Type B pancreatic cell (in vitro differentiated cells): ENCODE measurements at regions not wholly inside any gene's neighbourhood (a gene's known extent, or its start where the extent isn't known, plus 50 kb on each side); places are given as distances from the start of the nearest gene placed in this dataset.

Source experiments
- DNase-seq: peaks from one replicate; pipeline ENCODE4 v3.0.0; 2021; ENCODE audit warnings: mixed read lengths; ENCODE audit not compliant: unreplicated experiment; ENCODE audit errors: extremely low spot score
- H3K27ac Mint-ChIP-seq: 2 replicates; pipeline ENCODE4 v1.8.0; 2021; ENCODE audit warnings: mild to moderate bottlenecking, mixed read lengths
- H3K27me3 Mint-ChIP-seq: 2 replicates; pipeline ENCODE4 v1.8.0; 2021; ENCODE audit warnings: mixed read lengths
- H3K36me3 Mint-ChIP-seq: 2 replicates; pipeline ENCODE4 v1.8.0; 2021; ENCODE audit warnings: mixed read lengths
- H3K4me1 Mint-ChIP-seq: one replicate; pipeline ENCODE4 v1.8.0; 2021; ENCODE audit warnings: mixed read lengths; ENCODE audit not compliant: unreplicated experiment
- H3K4me3 Mint-ChIP-seq: 2 replicates; pipeline ENCODE4 v1.8.0; 2021; ENCODE audit warnings: mild to moderate bottlenecking, mixed read lengths
- H3K9me3 Mint-ChIP-seq: 2 replicates; pipeline ENCODE4 v1.8.0; 2021; ENCODE audit warnings: mixed read lengths
- CTCF ChIP-seq: fragments of 200-600 bp; sonication (generic); conservative IDR thresholded peaks from 2 replicates; pipeline ENCODE4 v1.5.0; 2021; ENCODE audit warnings: antibody characterized with exemption, mild to moderate bottlenecking

- Mint-ChIP-seq H3K27ac (no peak overlapping the region), H3K9me3 (peaks cover under 1% of the 10 kb centered on the region), H3K27me3 (no peaks in the 10 kb centered on the region), H3K4me3 (no peak overlapping the region), H3K36me3 (no peaks in the 10 kb centered on the region), H3K4me1 (no peaks in the 10 kb centered on the region)
- DNase-seq: no peak
- TF ChIP-seq CTCF: no peak
These were observed 550.6 kb upstream of the SEMA3D start for GRCh38 chr7:85737426-85737825.

GRCh38 chr7:85736085-85736484 lies 549.2 kb upstream of the SEMA3D start:
- peaks cover 5% of the 10 kb centered on the region for H3K9me3 Mint-ChIP-seq
- H3K27ac Mint-ChIP-seq: no peak overlapping the region
- TF ChIP-seq CTCF: no peak
- H3K27me3 Mint-ChIP-seq: no peaks in the 10 kb centered on the region
- H3K4me3 Mint-ChIP-seq: no peak overlapping the region
- H3K4me1 Mint-ChIP-seq: no peaks in the 10 kb centered on the region
- no peak for DNase-seq
- no peaks in the 10 kb centered on the region for H3K36me3 Mint-ChIP-seq

- Mint-ChIP-seq H3K27ac (no peak overlapping the region), H3K4me3 (no peak overlapping the region), H3K36me3 (no peaks in the 10 kb centered on the region), H3K9me3 (peaks cover 5% of the 10 kb centered on the region), H3K4me1 (no peaks in the 10 kb centered on the region), H3K27me3 (no peaks in the 10 kb centered on the region)
- no peak for DNase-seq
- no peak for TF ChIP-seq CTCF
These were observed 548.0 kb upstream of the SEMA3D start for GRCh38 chr7:85734823-85735222.

- DNase-seq: no peak
- no peak overlapping the region for H3K27ac Mint-ChIP-seq
- H3K4me3 Mint-ChIP-seq: no peak overlapping the region
- no peaks in the 10 kb centered on the region for H3K36me3 Mint-ChIP-seq
- TF ChIP-seq CTCF: no peak
- no peaks in the 10 kb centered on the region for H3K4me1 Mint-ChIP-seq
- H3K27me3 Mint-ChIP-seq: no peaks in the 10 kb centered on the region
- peaks cover 5% of the 10 kb centered on the region for H3K9me3 Mint-ChIP-seq
These were observed 546.5 kb upstream of the SEMA3D start for GRCh38 chr7:85733169-85733915.

GRCh38 chr7:85730012-85730411 lies 543.2 kb upstream of the SEMA3D start:
- DNase-seq: no peak
- no peaks in the 10 kb centered on the region for H3K36me3 Mint-ChIP-seq
- TF ChIP-seq CTCF: no peak
- no peak overlapping the region for H3K4me3 Mint-ChIP-seq
- no peak overlapping the region for H3K27ac Mint-ChIP-seq
- peaks cover 5% of the 10 kb centered on the region for H3K9me3 Mint-ChIP-seq
- H3K4me1 Mint-ChIP-seq: no peaks in the 10 kb centered on the region
- H3K27me3 Mint-ChIP-seq: no peaks in the 10 kb centered on the region

- DNase-seq: no peak
- H3K27me3 Mint-ChIP-seq: no peaks in the 10 kb centered on the region
- no peak overlapping the region for H3K4me3 Mint-ChIP-seq
- no peaks in the 10 kb centered on the region for H3K9me3 Mint-ChIP-seq
- no peaks in the 10 kb centered on the region for H3K4me1 Mint-ChIP-seq
- H3K36me3 Mint-ChIP-seq: no peaks in the 10 kb centered on the region
- TF ChIP-seq CTCF: no peak
- no peak overlapping the region for H3K27ac Mint-ChIP-seq
These were observed 538.2 kb upstream of the SEMA3D start for GRCh38 chr7:85725026-85725425.
